Astrocyte of the spinal cord (primary cell): ENCODE measurements at regions not wholly inside any gene's neighbourhood (a gene's known extent, or its start where the extent isn't known, plus 50 kb on each side); places are given as distances from the start of the nearest gene placed in this dataset.
"Not testable (repeated sequence)": the region's sequence is repeated elsewhere in the genome, so short reads cannot be mapped to it uniquely, and the experiment has no call there.

Experiments
- DNase-seq: peaks from one replicate; pipeline ENCODE4 v3.0.0; 2011; ENCODE audit warnings: low read depth, low spot score
- H3K4me3 ChIP-seq: 2 replicates; pipeline ENCODE4 v1.5.1; 2011; ENCODE audit warnings: low read depth, mild to moderate bottlenecking, low read length, moderate library complexity
- CTCF ChIP-seq: IDR thresholded peaks from 2 replicates; pipeline ENCODE4 v1.5.1; 2012; ENCODE audit warnings: low read depth, mild to moderate bottlenecking, low read length, inconsistent platforms
- in situ Hi-C: cut with HindIII; loops from 2 replicates; pipeline ENCODE4 v1.10.0; 2017; ENCODE audit warnings: low sequenced_read_pairs

- in situ Hi-C loops, result no loop called here
- DNase-seq, result no peak
- H3K4me3 ChIP-seq, result no peak overlapping the region
- TF ChIP-seq CTCF, result no peak
Observed at GRCh38 chr13:56166864-56167263, 973.9 kb upstream of the PRR20A start.

- no peak for TF ChIP-seq CTCF
- in situ Hi-C loops, result no loop called here
Observed at GRCh38 chr13:56168581-56168980, 972.1 kb upstream of the PRR20A start.

GRCh38 chr13:56173346-56173745 lies 967.4 kb upstream of the PRR20A start:
- in situ Hi-C loops, result no loop called here

More at GRCh38 chr13:56168581-56168980, 972.1 kb upstream of the PRR20A start:
- no peak overlapping the region for H3K4me3 ChIP-seq
- DNase-seq, result no peak

GRCh38 chr13:56182598-56182997 lies 958.1 kb upstream of the PRR20A start:
- TF ChIP-seq CTCF, result no peak
- no peak overlapping the region for H3K4me3 ChIP-seq
- in situ Hi-C loops, result no loop called here
- DNase-seq, result no peak

More at GRCh38 chr13:56173346-56173745, 967.4 kb upstream of the PRR20A start:
- DNase-seq, result no peak
- TF ChIP-seq CTCF, result no peak
- H3K4me3 ChIP-seq, result no peak overlapping the region

- H3K4me3 ChIP-seq, result no peak overlapping the region
- DNase-seq, result no peak
- no peak for TF ChIP-seq CTCF
- in situ Hi-C loops, result no loop called here
Observed at GRCh38 chr13:56187331-56187730, 953.4 kb upstream of the PRR20A start.

- in situ Hi-C loops, H3K4me3 ChIP-seq, DNase-seq: not testable (repeated sequence)
Observed at GRCh38 chr13:56188582-56188981, 952.1 kb upstream of the PRR20A start.

GRCh38 chr13:56189439-56189838 lies 951.3 kb upstream of the PRR20A start:
- in situ Hi-C loops, result no loop called here
- DNase-seq, result no peak
- no peak overlapping the region for H3K4me3 ChIP-seq
- TF ChIP-seq CTCF, result no peak
